HL-60 (cell line): ENCODE measurements at regions not wholly inside any gene's neighbourhood (a gene's known extent, or its start where the extent isn't known, plus 50 kb on each side); places are given as distances from the start of the nearest gene placed in this dataset.

Experiments
- POLR2AphosphoS5 ChIP-seq: IDR thresholded peaks from 2 replicates; pipeline ENCODE4 v1.6.1; 2012; ENCODE audit warnings: low read depth
- TF ChIP-seq, protein P1 (sequence below): IDR thresholded peaks from one replicate; pipeline ENCODE4 v1.5.1; 2011; ENCODE audit warnings: low read length, control low read depth, inconsistent platforms; ENCODE audit not compliant: insufficient read depth
- TF ChIP-seq, protein P2 (sequence below): IDR thresholded peaks from 2 replicates; pipeline ENCODE4 v1.6.1; 2012; ENCODE audit warnings: low read depth; ENCODE audit not compliant: insufficient replicate concordance

DNA sequence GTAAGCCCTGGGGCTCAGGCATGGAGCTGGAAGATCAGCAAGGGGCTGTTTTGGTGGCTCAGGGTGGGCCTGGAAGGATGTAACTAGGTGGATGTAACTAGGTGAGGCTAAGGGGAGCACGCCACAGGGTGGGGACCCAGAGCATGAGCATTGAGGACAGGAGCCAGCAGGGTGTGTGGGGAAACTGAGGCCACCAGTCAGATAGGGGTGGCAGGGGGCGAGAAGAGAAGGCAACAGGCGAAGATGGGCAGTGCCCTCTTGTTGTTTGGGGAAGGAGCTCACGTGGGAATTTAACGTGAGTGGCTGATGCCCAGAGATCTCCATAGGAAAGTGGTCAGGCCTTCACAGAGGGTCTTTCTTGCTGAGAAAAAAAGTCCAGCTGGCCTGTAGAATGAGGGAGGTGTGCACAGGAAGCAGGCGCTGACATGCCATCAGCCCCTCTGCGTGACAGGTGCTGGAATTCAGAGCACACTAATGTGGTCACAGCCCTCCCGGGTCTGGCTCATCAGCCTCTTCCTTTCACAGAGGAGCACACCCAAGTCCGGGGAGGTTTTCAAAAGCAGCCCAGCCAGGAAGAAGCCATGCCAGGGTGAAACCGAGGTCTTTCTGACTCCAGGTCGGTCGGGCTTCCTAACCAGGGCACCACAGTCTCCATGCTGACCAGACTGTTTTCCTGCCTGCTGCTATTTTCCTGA lies 54.6 kb upstream of the PAX6 start:
- TF ChIP-seq, protein P1, sequence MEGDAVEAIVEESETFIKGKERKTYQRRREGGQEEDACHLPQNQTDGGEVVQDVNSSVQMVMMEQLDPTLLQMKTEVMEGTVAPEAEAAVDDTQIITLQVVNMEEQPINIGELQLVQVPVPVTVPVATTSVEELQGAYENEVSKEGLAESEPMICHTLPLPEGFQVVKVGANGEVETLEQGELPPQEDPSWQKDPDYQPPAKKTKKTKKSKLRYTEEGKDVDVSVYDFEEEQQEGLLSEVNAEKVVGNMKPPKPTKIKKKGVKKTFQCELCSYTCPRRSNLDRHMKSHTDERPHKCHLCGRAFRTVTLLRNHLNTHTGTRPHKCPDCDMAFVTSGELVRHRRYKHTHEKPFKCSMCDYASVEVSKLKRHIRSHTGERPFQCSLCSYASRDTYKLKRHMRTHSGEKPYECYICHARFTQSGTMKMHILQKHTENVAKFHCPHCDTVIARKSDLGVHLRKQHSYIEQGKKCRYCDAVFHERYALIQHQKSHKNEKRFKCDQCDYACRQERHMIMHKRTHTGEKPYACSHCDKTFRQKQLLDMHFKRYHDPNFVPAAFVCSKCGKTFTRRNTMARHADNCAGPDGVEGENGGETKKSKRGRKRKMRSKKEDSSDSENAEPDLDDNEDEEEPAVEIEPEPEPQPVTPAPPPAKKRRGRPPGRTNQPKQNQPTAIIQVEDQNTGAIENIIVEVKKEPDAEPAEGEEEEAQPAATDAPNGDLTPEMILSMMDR = no peak
- TF ChIP-seq POLR2AphosphoS5 = no peak
- TF ChIP-seq, protein P2, sequence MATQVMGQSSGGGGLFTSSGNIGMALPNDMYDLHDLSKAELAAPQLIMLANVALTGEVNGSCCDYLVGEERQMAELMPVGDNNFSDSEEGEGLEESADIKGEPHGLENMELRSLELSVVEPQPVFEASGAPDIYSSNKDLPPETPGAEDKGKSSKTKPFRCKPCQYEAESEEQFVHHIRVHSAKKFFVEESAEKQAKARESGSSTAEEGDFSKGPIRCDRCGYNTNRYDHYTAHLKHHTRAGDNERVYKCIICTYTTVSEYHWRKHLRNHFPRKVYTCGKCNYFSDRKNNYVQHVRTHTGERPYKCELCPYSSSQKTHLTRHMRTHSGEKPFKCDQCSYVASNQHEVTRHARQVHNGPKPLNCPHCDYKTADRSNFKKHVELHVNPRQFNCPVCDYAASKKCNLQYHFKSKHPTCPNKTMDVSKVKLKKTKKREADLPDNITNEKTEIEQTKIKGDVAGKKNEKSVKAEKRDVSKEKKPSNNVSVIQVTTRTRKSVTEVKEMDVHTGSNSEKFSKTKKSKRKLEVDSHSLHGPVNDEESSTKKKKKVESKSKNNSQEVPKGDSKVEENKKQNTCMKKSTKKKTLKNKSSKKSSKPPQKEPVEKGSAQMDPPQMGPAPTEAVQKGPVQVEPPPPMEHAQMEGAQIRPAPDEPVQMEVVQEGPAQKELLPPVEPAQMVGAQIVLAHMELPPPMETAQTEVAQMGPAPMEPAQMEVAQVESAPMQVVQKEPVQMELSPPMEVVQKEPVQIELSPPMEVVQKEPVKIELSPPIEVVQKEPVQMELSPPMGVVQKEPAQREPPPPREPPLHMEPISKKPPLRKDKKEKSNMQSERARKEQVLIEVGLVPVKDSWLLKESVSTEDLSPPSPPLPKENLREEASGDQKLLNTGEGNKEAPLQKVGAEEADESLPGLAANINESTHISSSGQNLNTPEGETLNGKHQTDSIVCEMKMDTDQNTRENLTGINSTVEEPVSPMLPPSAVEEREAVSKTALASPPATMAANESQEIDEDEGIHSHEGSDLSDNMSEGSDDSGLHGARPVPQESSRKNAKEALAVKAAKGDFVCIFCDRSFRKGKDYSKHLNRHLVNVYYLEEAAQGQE = no peak
